Liver (tissue), 8 donors: ENCODE measurements at regions not wholly inside any gene's neighbourhood (a gene's known extent, or its start where the extent isn't known, plus 50 kb on each side); places are given as distances from the start of the nearest gene placed in this dataset.

Experiments
- DNase-seq: peaks from one replicate; pipeline ENCODE4 v3.0.0-alpha.2; 2017; ENCODE audit warnings: low spot score
- H3K27ac ChIP-seq, 2 donors: one replicate each; pipeline ENCODE4 v1.7.0; 2013; ENCODE audit warnings: inconsistent platforms in 2 of 2, low read length in 2 of 2, control low read depth in 1 of 2, low read depth in 1 of 2, mild to moderate bottlenecking in 1 of 2
- H3K27me3 ChIP-seq, 4 donors: one replicate each; pipeline versions ENCODE4 v1.6.1 to v1.7.0; 2013; ENCODE audit warnings: low read length in 3 of 4, inconsistent platforms in 1 of 4, mild to moderate bottlenecking in 1 of 4, moderate library complexity in 1 of 4; ENCODE audit not compliant: control insufficient read depth in 4 of 4, insufficient read depth in 4 of 4
- H3K36me3 ChIP-seq, 4 donors: one replicate each; pipeline versions ENCODE4 v1.6.1 to v1.7.0; 2013; ENCODE audit warnings: low read length in 3 of 4, mild to moderate bottlenecking in 3 of 4, low read depth in 1 of 4, moderate library complexity in 1 of 4; ENCODE audit not compliant: control insufficient read depth in 4 of 4, insufficient read depth in 3 of 4
- H3K4me1 ChIP-seq, 4 donors: one replicate each; pipeline versions ENCODE4 v1.6.1 to v1.7.0; 2013; ENCODE audit warnings: low read length in 3 of 4, mild to moderate bottlenecking in 3 of 4, moderate library complexity in 1 of 4; ENCODE audit not compliant: control insufficient read depth in 4 of 4, insufficient read depth in 4 of 4
- H3K4me3 ChIP-seq, 3 donors: one replicate each; pipeline versions ENCODE4 v1.6.1 to v1.7.0; 2013; ENCODE audit warnings: low read length in 3 of 3, control low read depth in 1 of 3, low read depth in 1 of 3, mild to moderate bottlenecking in 1 of 3
- H3K9ac ChIP-seq, 2 donors: one replicate each; pipeline ENCODE4 v1.7.0; 2013; ENCODE audit warnings: low read length in 2 of 2, mild to moderate bottlenecking in 2 of 2, moderate library complexity in 2 of 2, control low read depth in 1 of 2, low read depth in 1 of 2
- H3K9me3 ChIP-seq, 4 donors: one replicate each; pipeline versions ENCODE4 v1.6.1 to v1.7.0; 2013; ENCODE audit warnings: low read length in 3 of 4; ENCODE audit not compliant: control insufficient read depth in 4 of 4
- ATF3 ChIP-seq: IDR thresholded peaks from 2 replicates; pipeline ENCODE4 v1.6.1; 2016; ENCODE audit warnings: antibody characterized with exemption
- CTCF ChIP-seq: fragments of 150-350 bp; IDR thresholded peaks from 2 replicates; pipeline ENCODE4 v1.5.1; 2017; ENCODE audit warnings: improper control_type of control experiment, low read depth, low read length; ENCODE audit not compliant: missing input control
- EGR1 ChIP-seq, 2 donors: IDR thresholded peaks; 2 replicates each; pipeline ENCODE4 v1.6.1; 2016 to 2018; ENCODE audit warnings: antibody characterized with exemption in 2 of 2, low read depth in 2 of 2
- FOXA1 ChIP-seq: IDR thresholded peaks from 2 replicates; pipeline ENCODE4 v1.6.1; 2016; ENCODE audit warnings: antibody characterized with exemption
- FOXA2 ChIP-seq: IDR thresholded peaks from 2 replicates; pipeline ENCODE4 v1.6.1; 2016; ENCODE audit warnings: antibody characterized with exemption
- GABPA ChIP-seq, 2 donors: IDR thresholded peaks in 1 of 2; conservative IDR thresholded peaks in 1 of 2; 2 replicates each; pipeline ENCODE4 v1.6.1; 2016; ENCODE audit warnings: antibody characterized with exemption in 2 of 2, mild to moderate bottlenecking in 1 of 2, moderate library complexity in 1 of 2
- HNF4A ChIP-seq, 2 donors: conservative IDR thresholded peaks; 2 replicates each; pipeline ENCODE4 v1.6.1; 2016; ENCODE audit warnings: antibody characterized with exemption in 2 of 2, mild to moderate bottlenecking in 2 of 2
- HNF4G ChIP-seq: IDR thresholded peaks from 2 replicates; pipeline ENCODE4 v1.6.1; 2016; ENCODE audit warnings: antibody characterized with exemption
- JUND ChIP-seq, 2 donors: IDR thresholded peaks; 2 replicates each; pipeline ENCODE4 v1.6.1; 2016; ENCODE audit warnings: antibody characterized with exemption in 2 of 2
- MAX ChIP-seq: IDR thresholded peaks from 2 replicates; pipeline ENCODE4 v1.6.1; 2016; ENCODE audit warnings: antibody characterized with exemption
- NR2F2 ChIP-seq: IDR thresholded peaks from 2 replicates; pipeline ENCODE4 v1.6.1; 2016; ENCODE audit warnings: antibody characterized with exemption
- RAD21 ChIP-seq, 2 donors: IDR thresholded peaks; 2 replicates each; pipeline ENCODE4 v1.6.1; 2016; ENCODE audit warnings: antibody characterized with exemption in 2 of 2, mild to moderate bottlenecking in 2 of 2
- REST ChIP-seq: IDR thresholded peaks from 2 replicates; pipeline ENCODE4 v1.6.1; 2016; ENCODE audit warnings: antibody characterized with exemption, mild to moderate bottlenecking
- RXRA ChIP-seq, 2 donors: IDR thresholded peaks; 2 replicates each; pipeline ENCODE4 v1.6.1; 2017 to 2018; ENCODE audit warnings: antibody characterized with exemption in 2 of 2, mild to moderate bottlenecking in 1 of 2
- SP1 ChIP-seq: IDR thresholded peaks from 2 replicates; pipeline ENCODE4 v1.6.1; 2018; ENCODE audit warnings: antibody characterized with exemption, mild to moderate bottlenecking
- TAF1 ChIP-seq: conservative IDR thresholded peaks from 2 replicates; pipeline ENCODE4 v1.6.1; 2016; ENCODE audit warnings: antibody characterized with exemption, mild to moderate bottlenecking
- ZBTB33 ChIP-seq: IDR thresholded peaks from 2 replicates; pipeline ENCODE4 v1.6.1; 2016; ENCODE audit warnings: antibody characterized with exemption
- WGBS: extraction: QIAGEN DNeasy Blood & Tissue Kit; methylation state at CpG from one replicate; pipeline ENCODE4 v1.1.7; 2013; 5-methylcytosine and 5-hydroxymethylcytosine counted together
- donor health status: healthy.
- donor health status: healthy.
- donor health status: healthy.
- donor health status: healthy.
- donor health status: healthy.

- WGBS: 59% methylated on average over 7 of the region's 7 CpGs
- Histone ChIP-seq H3K4me1 (no peaks in the 10 kb centered on the region), H3K9ac (no peak overlapping the region), H3K4me3 (no peak overlapping the region), H3K27me3 (no peaks in the 10 kb centered on the region), H3K9me3 (no peaks in the 10 kb centered on the region), H3K27ac (no peak overlapping the region), H3K36me3 (no peaks in the 10 kb centered on the region)
- TF ChIP-seq SP1 (no peak), GABPA (IDR thresholded peaks at IDR 0.05 in 1 of 2, conservative IDR thresholded peaks at IDR 0.05 in 1 of 2) (no peak), HNF4G (no peak), FOXA2 (no peak), TAF1 (no peak), EGR1 (IDR thresholded peaks at IDR 0.05; ENCODE audit: low read depth in 2 of 2) (no peak), ZBTB33 (no peak), FOXA1 (no peak)
- DNase-seq: no peak
These were observed 444.6 kb downstream of the NUF2 start for GRCh38 chr1:163766257-163766918.

GRCh38 chr1:163768576-163768975 is 446.8 kb downstream of the NUF2 start:
- 77% methylated on average over 5 of the region's 5 CpGs for WGBS

More at GRCh38 chr1:163768576-163768975, 446.8 kb downstream of the NUF2 start:
- TF ChIP-seq REST: no peak
- no peak for TF ChIP-seq ZBTB33
- no peak for TF ChIP-seq HNF4G
- TF ChIP-seq FOXA2: no peak
- TF ChIP-seq FOXA1: no peak
- no peak for TF ChIP-seq CTCF
- no peak for TF ChIP-seq RAD21 (IDR thresholded peaks at IDR 0.05)
- no peak for TF ChIP-seq NR2F2
- TF ChIP-seq SP1: no peak
- TF ChIP-seq RXRA (IDR thresholded peaks at IDR 0.05): no peak
- TF ChIP-seq HNF4A (conservative IDR thresholded peaks at IDR 0.05): no peak
- no peak for TF ChIP-seq ATF3
- no peak for TF ChIP-seq MAX
- TF ChIP-seq EGR1 (IDR thresholded peaks at IDR 0.05; ENCODE audit: low read depth in 2 of 2): no peak
- no peak for TF ChIP-seq GABPA (IDR thresholded peaks at IDR 0.05 in 1 of 2, conservative IDR thresholded peaks at IDR 0.05 in 1 of 2)
- TF ChIP-seq JUND (IDR thresholded peaks at IDR 0.05): no peak
- Histone ChIP-seq H3K4me1 (no peaks in the 10 kb centered on the region), H3K9ac (no peak overlapping the region), H3K27ac (no peak overlapping the region), H3K4me3 (no peak overlapping the region), H3K36me3 (no peaks in the 10 kb centered on the region), H3K9me3 (no peaks in the 10 kb centered on the region), H3K27me3 (no peaks in the 10 kb centered on the region)
- no peak for DNase-seq
